Epidermal melanocyte (primary cell): ENCODE measurements at regions not wholly inside any gene's neighbourhood (a gene's known extent, or its start where the extent isn't known, plus 50 kb on each side); places are given as distances from the start of the nearest gene placed in this dataset.
"Not testable (repeated sequence)": the region's sequence is repeated elsewhere in the genome, so short reads cannot be mapped to it uniquely, and the experiment has no call there.

ENCODE experiments used
- DNase-seq: peaks from one replicate; pipeline ENCODE4 v3.0.0; 2011; ENCODE audit warnings: low spot score; ENCODE audit not compliant: insufficient read length

DNA sequence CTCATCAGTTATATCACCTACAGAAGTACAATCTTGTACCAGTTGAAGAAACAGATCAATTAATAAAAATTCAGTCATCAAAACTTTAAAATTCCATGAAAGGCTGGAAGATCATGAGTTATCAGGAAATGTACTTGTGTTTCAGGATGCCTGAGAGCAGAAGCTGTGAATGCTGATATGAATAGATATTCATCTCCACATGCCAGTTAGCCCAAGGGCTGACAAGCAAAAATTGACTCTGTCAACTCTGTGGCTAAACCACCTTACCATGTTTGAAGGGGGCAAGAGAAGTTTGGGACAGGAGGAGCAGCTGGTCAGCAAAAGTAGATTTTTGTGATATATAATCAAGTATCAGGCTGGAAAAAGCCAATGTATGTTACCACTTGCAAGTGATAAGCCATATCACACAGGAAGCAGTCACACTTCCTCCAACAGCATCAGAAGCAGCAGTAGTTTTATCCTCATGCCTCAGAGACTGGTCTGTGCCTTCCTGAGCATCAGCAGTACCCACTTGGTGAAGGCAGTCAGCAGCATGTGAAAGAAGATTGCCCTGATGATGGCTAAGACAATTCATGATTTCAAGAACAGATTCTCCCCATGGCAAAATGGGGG is 328.2 kb upstream of the CNTNAP5 start:
- no peak for DNase-seq

DNA sequence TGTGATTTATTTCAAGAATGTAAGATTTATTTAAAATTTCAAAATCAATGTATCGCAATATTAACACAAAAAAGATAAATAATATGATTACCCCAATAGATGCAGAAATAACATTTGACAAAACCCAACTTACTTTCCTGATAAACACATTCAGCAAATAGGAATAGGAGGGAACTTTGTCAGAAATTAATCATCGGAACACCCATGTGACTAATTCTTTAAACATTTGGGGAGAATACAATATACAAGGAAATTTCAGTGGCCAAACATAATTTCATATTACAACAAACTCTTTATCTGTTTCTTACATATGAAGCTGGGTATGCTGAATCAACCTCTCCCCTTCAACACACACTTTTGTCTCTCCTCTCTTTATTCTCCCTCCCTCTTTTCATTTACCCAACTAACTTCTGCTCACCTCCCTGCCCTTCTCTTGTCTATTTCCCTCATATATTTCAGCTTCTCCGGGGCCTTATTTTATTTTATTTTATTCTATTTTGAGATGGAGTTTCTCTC is 309.6 kb upstream of the CNTNAP5 start:
- DNase-seq, result no peak

DNA sequence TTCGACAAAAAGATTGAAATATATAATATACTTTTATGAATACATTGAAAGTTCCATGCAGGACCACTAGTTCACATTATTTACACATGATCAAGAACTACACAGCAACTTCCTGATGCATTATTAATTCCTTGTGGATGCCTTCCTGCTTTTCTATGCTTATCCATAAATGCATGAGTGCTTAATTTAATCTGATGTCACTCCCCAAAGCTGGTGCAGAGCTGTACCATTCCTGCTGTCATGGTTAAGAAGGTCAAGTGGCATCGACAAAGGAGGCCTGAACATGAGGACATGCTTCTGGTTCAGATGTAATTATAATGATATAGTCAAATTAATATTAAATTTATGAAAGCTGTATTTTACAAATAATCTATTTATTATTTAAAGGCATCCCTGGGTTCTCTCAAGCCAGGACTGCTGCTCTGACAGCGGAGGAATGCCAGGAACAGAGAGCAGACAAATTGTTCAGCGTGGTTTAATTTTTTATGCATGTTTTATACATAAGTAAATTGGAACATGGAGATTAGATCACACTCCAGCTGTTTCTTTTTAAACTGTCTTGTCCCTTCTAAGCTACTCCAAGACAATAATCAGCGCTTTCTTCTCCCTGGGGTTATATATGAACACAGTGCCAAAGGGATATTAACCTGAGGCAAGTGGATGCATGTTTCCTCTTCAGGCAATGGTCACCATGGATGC is 307.3 kb upstream of the CNTNAP5 start:
- no peak for DNase-seq

DNA sequence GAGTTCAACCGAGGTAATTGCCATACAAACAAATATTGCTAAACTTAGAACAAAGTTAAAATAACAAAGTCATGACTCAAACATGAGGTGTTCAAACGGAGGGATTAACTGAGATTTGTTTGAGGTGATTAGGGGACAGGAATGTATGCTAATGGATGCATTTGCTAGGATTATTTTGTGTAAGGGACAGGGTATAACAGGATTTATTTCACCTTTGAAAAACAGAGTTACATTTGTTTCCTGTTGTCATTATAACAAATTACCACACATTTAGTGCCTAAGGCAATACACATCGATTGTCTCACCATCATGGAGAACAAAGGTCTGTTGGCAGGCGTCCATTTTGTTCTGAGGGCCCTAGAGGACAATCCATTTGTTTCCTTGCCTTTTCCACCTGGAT is 304.3 kb upstream of the CNTNAP5 start:
- DNase-seq, result no peak

DNA sequence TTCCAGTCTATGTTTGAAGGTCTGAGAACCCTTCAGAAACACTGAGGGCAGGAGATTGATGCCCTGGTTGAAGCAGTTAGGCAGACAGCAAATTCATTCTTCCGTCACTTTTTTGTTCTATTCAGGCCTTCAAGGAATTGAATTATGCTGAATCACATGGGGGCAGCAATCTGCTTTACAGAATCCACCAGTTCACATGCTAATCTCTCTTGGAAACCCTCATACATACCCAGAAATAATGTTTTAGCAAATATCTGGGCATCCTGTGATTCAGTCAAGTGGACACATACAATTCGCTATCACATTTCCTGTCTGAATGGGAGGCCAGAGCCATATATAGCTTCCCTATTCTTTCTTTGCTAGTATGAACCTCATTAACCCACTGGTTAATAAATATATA is 301.4 kb upstream of the CNTNAP5 start:
- no peak for DNase-seq

- no peak for DNase-seq
Measured at GRCh38 chr2:123732563-123732962, 292.5 kb upstream of the CNTNAP5 start.

- no peak for DNase-seq
Measured at GRCh38 chr2:123737371-123737770, 287.7 kb upstream of the CNTNAP5 start.

- no peak for DNase-seq
Measured at GRCh38 chr2:123738643-123739042, 286.4 kb upstream of the CNTNAP5 start.

GRCh38 chr2:123746006-123746405 is 279.1 kb upstream of the CNTNAP5 start:
- no peak for DNase-seq

- no peak for DNase-seq
Measured at GRCh38 chr2:123747326-123747725, 277.8 kb upstream of the CNTNAP5 start.

GRCh38 chr2:123762221-123762620 is 262.9 kb upstream of the CNTNAP5 start:
- DNase-seq, result no peak

- no peak for DNase-seq
Measured at GRCh38 chr2:123768233-123768632, 256.9 kb upstream of the CNTNAP5 start.

DNA sequence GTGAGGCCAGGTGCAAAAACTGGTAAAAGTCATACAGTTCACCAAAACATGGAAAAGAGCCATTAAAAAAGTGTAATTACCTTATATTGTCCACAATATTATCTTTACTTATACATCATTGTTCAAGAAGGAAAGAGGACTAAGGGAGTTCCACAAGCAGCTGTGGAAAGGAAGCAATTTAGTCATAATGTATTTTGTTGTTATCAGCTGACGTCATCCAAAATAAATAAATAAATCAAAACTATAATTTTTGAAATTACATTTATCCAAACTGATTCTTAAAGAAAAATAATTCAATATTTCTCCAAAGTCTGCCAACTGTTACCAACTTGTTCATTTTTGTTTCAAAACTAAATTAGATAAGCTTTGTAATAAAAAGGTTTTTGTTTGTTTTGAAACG is 256.1 kb upstream of the CNTNAP5 start:
- no peak for DNase-seq

GRCh38 chr2:123770996-123771720 is 253.9 kb upstream of the CNTNAP5 start:
- no peak for DNase-seq

- DNase-seq, result no peak
Measured at GRCh38 chr2:123771928-123772632, 253.0 kb upstream of the CNTNAP5 start.

GRCh38 chr2:123777116-123777515 is 248.0 kb upstream of the CNTNAP5 start:
- no peak for DNase-seq

- DNase-seq, result no peak
Measured at GRCh38 chr2:123783164-123783563, 241.9 kb upstream of the CNTNAP5 start.

DNA sequence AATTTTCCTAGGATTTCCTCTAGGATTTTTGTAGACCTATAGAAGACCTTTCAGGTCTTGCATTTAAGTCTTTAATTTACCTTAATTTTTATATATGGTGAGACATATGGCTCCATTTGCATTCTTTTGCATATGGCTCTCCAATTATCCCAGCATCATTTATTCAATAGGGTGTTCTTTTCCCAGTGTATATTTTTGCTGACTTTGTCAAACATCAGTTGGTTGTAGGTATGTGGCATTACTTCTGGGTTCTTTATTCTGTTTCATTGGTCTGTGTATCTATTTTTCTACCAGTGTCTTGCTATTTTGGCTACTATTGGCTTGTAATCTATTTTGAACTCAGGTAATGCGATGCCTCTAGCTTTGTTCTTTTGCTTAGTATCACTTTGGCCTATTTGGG is 239.8 kb upstream of the CNTNAP5 start:
- no peak for DNase-seq

DNA sequence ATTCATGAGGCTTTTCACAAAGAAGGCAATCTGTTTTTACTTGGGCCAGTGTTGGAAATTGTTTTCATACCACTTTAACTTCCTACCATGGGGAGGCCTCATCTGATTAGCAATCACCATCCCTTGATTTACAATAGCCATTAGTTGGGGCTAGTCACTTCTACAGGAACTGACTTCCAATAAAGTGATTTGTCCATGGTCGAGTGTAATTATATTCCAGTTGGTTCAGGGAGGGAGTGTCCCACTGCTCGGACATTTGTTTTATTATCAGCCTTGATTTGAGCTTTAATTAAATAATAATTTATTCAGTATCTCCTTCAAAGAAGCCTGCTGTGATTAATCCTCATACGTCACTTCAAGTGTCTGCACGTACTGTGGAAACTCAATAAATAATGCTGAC is 233.9 kb upstream of the CNTNAP5 start:
- DNase-seq, result no peak

DNA sequence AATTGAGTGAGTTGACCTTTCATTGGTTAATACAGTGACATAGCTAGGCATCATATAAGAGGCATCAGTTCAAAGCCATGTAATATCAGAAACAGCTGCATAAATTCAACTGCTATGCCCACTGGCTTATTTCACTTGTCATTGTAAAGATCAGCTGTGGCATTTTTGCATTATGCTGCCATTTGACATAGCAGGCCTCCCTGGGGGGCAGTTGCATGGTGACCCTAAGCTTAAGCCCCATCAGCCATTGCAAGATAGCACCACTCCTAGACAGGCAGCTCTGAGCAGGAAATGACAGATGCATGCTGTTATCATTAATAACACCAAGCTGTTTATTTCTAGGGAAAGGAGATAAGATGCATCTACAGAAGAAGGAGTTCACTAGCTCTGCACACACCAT is 233.4 kb upstream of the CNTNAP5 start:
- no peak for DNase-seq

DNA sequence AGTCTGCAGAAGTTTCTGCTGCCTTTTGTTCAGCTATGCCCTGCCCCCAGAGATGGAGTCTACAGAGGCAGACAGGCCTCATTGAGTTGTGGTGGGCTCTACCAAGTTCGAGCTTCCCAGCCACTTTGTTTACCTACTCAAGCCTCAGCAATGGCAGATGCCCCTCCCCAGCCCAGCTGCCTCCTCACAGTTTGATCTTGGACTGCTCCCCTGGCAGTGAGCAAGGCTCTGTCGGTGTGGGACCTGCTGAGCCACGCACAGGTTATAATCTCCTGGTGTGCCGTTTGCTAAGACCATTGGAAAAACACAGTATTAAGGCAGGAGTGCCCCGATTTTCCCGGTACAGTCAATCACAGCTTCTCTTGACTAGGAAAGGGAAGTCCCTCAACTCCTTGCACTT is 221.0 kb upstream of the CNTNAP5 start:
- not testable (repeated sequence) for DNase-seq

GRCh38 chr2:123805746-123806145 is 219.3 kb upstream of the CNTNAP5 start:
- not testable (repeated sequence) for DNase-seq
